B cell (primary cell): ENCODE measurements at regions not wholly inside any gene's neighbourhood (a gene's known extent, or its start where the extent isn't known, plus 50 kb on each side); places are given as distances from the start of the nearest gene placed in this dataset.

Experiments used
- ATAC-seq: fragments of 200-7000 bp; cut with Tn5 transposase; one replicate; pipeline ENCODE4 v1.10.0; 2021; ENCODE audit warnings: low read depth, mild to moderate bottlenecking, moderate number of reproducible peaks, moderate library complexity
- CTCF ChIA-PET: fragments of 350-600 bp; sonication (Branson Sonifier 250); formaldehyde crosslinking; loops from one replicate; lab custom pipeline; 2021; ENCODE audit warnings: antibody characterized with exemption, inconsistent platforms; lab: Charles Lee
- POLR2A ChIA-PET: fragments of 350-600 bp; sonication (Branson Sonifier 250); formaldehyde crosslinking; loops from one replicate; lab custom pipeline; 2021; ENCODE audit warnings: antibody characterized with exemption; lab: Charles Lee
- DNase-seq: peaks from one replicate; pipeline ENCODE4 v3.0.0; 2013
- H2AFZ ChIP-seq: 2 replicates; pipeline ENCODE4 v1.6.1; 2012; ENCODE audit warnings: mild to moderate bottlenecking, low read depth, low read length; ENCODE audit not compliant: insufficient read depth, poor library complexity, severe bottlenecking
- H3K27ac ChIP-seq, 2 donors: 1 replicate in 1 of 2; 2 replicates in 1 of 2; pipeline ENCODE4 v1.5.1; 2012 to 2013; ENCODE audit warnings: low read length in 2 of 2, mild to moderate bottlenecking in 2 of 2, moderate library complexity in 1 of 2
- H3K27me3 ChIP-seq, 4 experiments: fragments of 200-600 bp in 1 of 4; sonication (generic) in 1 of 4; replicated peaks in 1 of 4; 1 replicate in 2 of 4; 2 replicates in 2 of 4; pipeline versions ENCODE4 v1.6.1 to v1.7.0; 2013 to 2016; ENCODE audit warnings: low read length in 3 of 4, mild to moderate bottlenecking in 2 of 4, mixed read lengths in 1 of 4, moderate library complexity in 1 of 4; ENCODE audit not compliant: insufficient read depth in 4 of 4, control insufficient read depth in 3 of 4; ENCODE audit errors: control extremely low read depth in 1 of 4
- H3K36me3 ChIP-seq, 2 experiments: replicated peaks in 1 of 2; 1 replicate in 1 of 2; 2 replicates in 1 of 2; pipeline versions ENCODE4 v1.6.1 to v1.7.1; 2013; ENCODE audit warnings: low read length in 1 of 2; ENCODE audit not compliant: insufficient read depth in 2 of 2, control insufficient read depth in 1 of 2; ENCODE audit errors: control extremely low read depth in 1 of 2, extremely low read depth in 1 of 2
- H3K4me1 ChIP-seq, 2 donors: fragments of 200-600 bp in 1 of 2; sonication (generic) in 1 of 2; 1 replicate in 1 of 2; 2 replicates in 1 of 2; pipeline versions ENCODE4 v1.5.1 to v1.6.1; 2013 to 2017; ENCODE audit warnings: low read length in 2 of 2; ENCODE audit not compliant: control insufficient read depth in 2 of 2, insufficient read depth in 2 of 2
- H3K4me2 ChIP-seq: replicated peaks from 2 replicates; pipeline ENCODE3; 2012; ENCODE audit warnings: mild to moderate bottlenecking, low read depth, low read length; ENCODE audit not compliant: poor library complexity, severe bottlenecking
- H3K4me3 ChIP-seq, 5 experiments: fragments of 200-600 bp in 1 of 5; sonication (generic) in 1 of 5; 1 replicate in 3 of 5; 2 replicates in 2 of 5; pipeline versions ENCODE4 v1.5.1 to v1.7.0; 2011 to 2016; ENCODE audit warnings: low read length in 4 of 5, mild to moderate bottlenecking in 4 of 5, low read depth in 2 of 5, control low read depth in 1 of 5, moderate library complexity in 1 of 5; ENCODE audit not compliant: insufficient read depth in 1 of 5; ENCODE audit errors: control extremely low read depth in 1 of 5, extremely low read depth in 1 of 5
- H3K79me2 ChIP-seq: fragments of 200-600 bp; sonication (generic); one replicate; pipeline ENCODE4 v1.6.0; 2016; ENCODE audit warnings: low read length; ENCODE audit not compliant: control insufficient read depth, insufficient read depth
- H3K9ac ChIP-seq: fragments of 200-600 bp; sonication (generic); 2 replicates; pipeline ENCODE4 v1.6.1; 2017; ENCODE audit warnings: mild to moderate bottlenecking, low read length, moderate library complexity
- H3K9me3 ChIP-seq, 3 donors: one replicate each; pipeline versions ENCODE4 v1.6.1 to v1.7.1; 2013; ENCODE audit warnings: low read length in 2 of 3; ENCODE audit not compliant: control insufficient read depth in 2 of 3, insufficient read depth in 1 of 3; ENCODE audit errors: control extremely low read depth in 1 of 3
- H4K20me1 ChIP-seq: 2 replicates; pipeline ENCODE4 v1.6.0; 2012; ENCODE audit warnings: mild to moderate bottlenecking, low read length; ENCODE audit not compliant: insufficient read depth, control insufficient read depth, poor library complexity, severe bottlenecking
- H3K27ac Mint-ChIP-seq: one replicate; pipeline ENCODE4 v1.8.0; 2021; ENCODE audit warnings: mixed read lengths
- H3K27me3 Mint-ChIP-seq: one replicate; pipeline ENCODE4 v1.8.0; 2021; ENCODE audit warnings: mixed read lengths
- H3K4me1 Mint-ChIP-seq: one replicate; pipeline ENCODE4 v1.8.0; 2021; ENCODE audit warnings: mixed read lengths
- H3K4me3 Mint-ChIP-seq: one replicate; pipeline ENCODE4 v1.8.0; 2021; ENCODE audit warnings: mixed read lengths
- H3K9me3 Mint-ChIP-seq: one replicate; pipeline ENCODE4 v1.8.0; 2022; ENCODE audit warnings: mixed read lengths; ENCODE audit not compliant: insufficient read depth
- CTCF ChIP-seq: fragments of 200-600 bp; IDR thresholded peaks from one replicate; pipeline ENCODE4 v1.8.0; 2022; ENCODE audit warnings: antibody characterized with exemption, mild to moderate bottlenecking
- EZH2 ChIP-seq: IDR thresholded peaks from 2 replicates; pipeline ENCODE4 v1.6.1; 2012; ENCODE audit warnings: borderline replicate concordance, low read depth, mild to moderate bottlenecking, moderate library complexity, low read length; ENCODE audit not compliant: insufficient read depth, poor library complexity, severe bottlenecking
- WGBS: methylation state at CpG from one replicate; pipeline ENCODE4 v1.1.5; 2013; ENCODE audit warnings: missing lambda C conversion rate; ENCODE audit not compliant: insufficient coverage; 5-methylcytosine and 5-hydroxymethylcytosine counted together
- intact Hi-C: fragments of 100-400 bp; cut with micrococcal nuclease; formaldehyde crosslinking; loops from one replicate; pipeline ENCODE4 v1.10.0; 2022

DNA sequence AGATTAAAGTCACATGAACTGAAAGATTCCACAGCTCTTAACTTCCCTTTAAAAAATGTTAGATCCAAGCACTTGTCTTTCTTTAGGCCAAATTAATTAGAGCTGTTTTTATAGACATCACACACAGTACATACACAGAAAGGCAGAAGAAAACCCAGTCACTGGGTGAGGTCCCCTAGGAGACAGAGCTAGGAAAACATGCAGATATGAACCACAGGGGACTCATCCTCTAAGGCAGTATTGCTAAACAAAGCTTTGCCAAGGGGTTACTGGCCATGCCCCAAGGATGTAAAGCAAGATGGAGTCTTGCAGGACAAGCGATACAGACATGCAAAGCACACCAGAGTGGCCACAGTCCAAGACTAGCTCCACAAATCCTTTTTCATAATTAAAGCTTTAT, 227.0 kb downstream of the SEMA6A start:
- no peak for TF ChIP-seq EZH2
- TF ChIP-seq CTCF = no peak
- no peak for DNase-seq
- ChIA-PET CTCF (no interaction called here), POLR2A (no interaction called here)
- no peak for ATAC-seq
- intact Hi-C loops = no loop called here
- Histone ChIP-seq H3K36me3 (peaks cover 0 to under 1% of the 10 kb centered on the region in 2 experiments), H3K4me2 (no peak overlapping the region), H2AFZ (no peak overlapping the region), H3K27ac (no peak overlapping the region), H3K9ac (no peak overlapping the region), H3K4me1 (no peaks in the 10 kb centered on the region), H3K79me2 (no peaks in the 10 kb centered on the region), H3K9me3 (peaks cover 0 to 12% (median 12%) of the 10 kb centered on the region in 3 donors), H4K20me1 (no peaks in the 10 kb centered on the region), H3K4me3 (no peak overlapping the region), H3K27me3 (no peaks in the 10 kb centered on the region)
- H3K27ac Mint-ChIP-seq = no peak overlapping the region
- H3K4me1 Mint-ChIP-seq = no peaks in the 10 kb centered on the region
- peaks cover 13% of the 10 kb centered on the region for H3K9me3 Mint-ChIP-seq
- no peaks in the 10 kb centered on the region for H3K27me3 Mint-ChIP-seq
- no CpG with 5 or more reads among the region's 1 CpG for WGBS
- H3K4me3 Mint-ChIP-seq = no peak overlapping the region

- intact Hi-C loops = no loop called here
- Mint-ChIP-seq H3K4me1 (no peaks in the 10 kb centered on the region), H3K9me3 (peaks cover 9% of the 10 kb centered on the region), H3K4me3 (no peak overlapping the region), H3K27me3 (no peaks in the 10 kb centered on the region), H3K27ac (no peak overlapping the region)
- Histone ChIP-seq H4K20me1 (no peaks in the 10 kb centered on the region), H3K4me2 (no peak overlapping the region), H3K27ac (no peak overlapping the region), H3K27me3 (no peaks in the 10 kb centered on the region), H3K36me3 (no peaks in the 10 kb centered on the region), H3K79me2 (no peaks in the 10 kb centered on the region), H3K4me3 (no peak overlapping the region), H3K9me3 (peaks cover 0 to 12% (median 12%) of the 10 kb centered on the region in 3 donors), H2AFZ (no peak overlapping the region), H3K4me1 (no peaks in the 10 kb centered on the region), H3K9ac (no peak overlapping the region)
- ATAC-seq (no peak), DNase-seq (no peak)
- POLR2A ChIA-PET = no interaction called here
- 100% methylated on average over 1 of the region's 4 CpGs for WGBS
- CTCF ChIA-PET = no interaction called here
- TF ChIP-seq CTCF (no peak), EZH2 (no peak)
Measured at GRCh38 chr5:116343961-116344360, 230.7 kb downstream of the SEMA6A start.
